Fibroblast of lung (primary cell): ENCODE measurements at regions not wholly inside any gene's neighbourhood (a gene's known extent, or its start where the extent isn't known, plus 50 kb on each side); places are given as distances from the start of the nearest gene placed in this dataset.

Experiments
- DNase-seq, 2 donors: peaks; one replicate each; pipeline versions ENCODE4 v3.0.0 to v3.0.0-alpha.2; 2010; ENCODE audit warnings: low read depth in 2 of 2
- H2AFZ ChIP-seq: 2 replicates; pipeline ENCODE4 v1.5.1; 2012; ENCODE audit warnings: low read length, control low read depth, inconsistent platforms
- H3K27ac ChIP-seq: 2 replicates; pipeline ENCODE4 v1.5.1; 2011; ENCODE audit warnings: low read length, control low read depth; ENCODE audit not compliant: insufficient read depth
- H3K27me3 ChIP-seq: 2 replicates; pipeline ENCODE4 v1.5.1; 2011; ENCODE audit warnings: mild to moderate bottlenecking, low read length; ENCODE audit not compliant: control insufficient read depth, insufficient read depth
- H3K36me3 ChIP-seq: 2 replicates; pipeline ENCODE4 v1.5.1; 2011; ENCODE audit warnings: low read length; ENCODE audit not compliant: control insufficient read depth, insufficient read depth
- H3K4me1 ChIP-seq: 2 replicates; pipeline ENCODE4 v1.5.1; 2011; ENCODE audit warnings: low read length; ENCODE audit not compliant: control insufficient read depth, insufficient read depth; ENCODE audit errors: extremely low read depth
- H3K4me2 ChIP-seq: 2 replicates; pipeline ENCODE4 v1.5.1; 2011; ENCODE audit warnings: low read length, control low read depth; ENCODE audit not compliant: insufficient read depth; ENCODE audit errors: extremely low read depth
- H3K4me3 ChIP-seq, 4 experiments: fragments of 200-600 bp in 1 of 4; sonication (generic) in 1 of 4; replicated peaks in 1 of 4; 2 replicates each; pipeline ENCODE4 v1.5.1; 2011 to 2016; ENCODE audit warnings: low read length in 4 of 4, low read depth in 3 of 4, mild to moderate bottlenecking in 3 of 4, control low read depth in 2 of 4, inconsistent platforms in 1 of 4, mixed read lengths in 1 of 4; ENCODE audit not compliant: insufficient read depth in 1 of 4; ENCODE audit errors: control extremely low read depth in 1 of 4
- H3K79me2 ChIP-seq: 2 replicates; pipeline ENCODE4 v1.5.1; 2012; ENCODE audit warnings: mild to moderate bottlenecking, low read length, inconsistent platforms; ENCODE audit not compliant: control insufficient read depth, insufficient read depth
- H3K9ac ChIP-seq: 2 replicates; pipeline ENCODE4 v1.5.1; 2011; ENCODE audit warnings: mild to moderate bottlenecking, low read length, control low read depth; ENCODE audit not compliant: insufficient read depth
- H3K9me3 ChIP-seq: 2 replicates; pipeline ENCODE4 v1.5.1; 2012; ENCODE audit warnings: low read depth, low read length; ENCODE audit not compliant: control insufficient read depth, insufficient read depth
- H4K20me1 ChIP-seq: 2 replicates; pipeline ENCODE4 v1.5.1; 2011; ENCODE audit warnings: low read length; ENCODE audit not compliant: control insufficient read depth, insufficient read depth; ENCODE audit errors: extremely low read depth
- EZH2 ChIP-seq: IDR thresholded peaks from 2 replicates; pipeline ENCODE4 v1.5.1; 2012; ENCODE audit warnings: low read length, control low read depth, mild to moderate bottlenecking; ENCODE audit errors: missing control alignments
- TF ChIP-seq, protein P1 (sequence below), 2 donors: IDR thresholded peaks in 1 of 2; conservative IDR thresholded peaks in 1 of 2; 1 replicate in 1 of 2; 2 replicates in 1 of 2; pipeline ENCODE4 v1.5.1; 2011 to 2012; ENCODE audit warnings: low read length in 2 of 2, control low read depth in 1 of 2, inconsistent platforms in 1 of 2, low read depth in 1 of 2, mild to moderate bottlenecking in 1 of 2

- H3K4me2 ChIP-seq, result no peak overlapping the region
- peak in 1 of 2 donors; percentile 55 for DNase-seq
- no peak overlapping the region for H3K4me3 ChIP-seq
- no peaks in the 10 kb centered on the region for H4K20me1 ChIP-seq
- no peak for TF ChIP-seq EZH2
- TF ChIP-seq, protein P1, sequence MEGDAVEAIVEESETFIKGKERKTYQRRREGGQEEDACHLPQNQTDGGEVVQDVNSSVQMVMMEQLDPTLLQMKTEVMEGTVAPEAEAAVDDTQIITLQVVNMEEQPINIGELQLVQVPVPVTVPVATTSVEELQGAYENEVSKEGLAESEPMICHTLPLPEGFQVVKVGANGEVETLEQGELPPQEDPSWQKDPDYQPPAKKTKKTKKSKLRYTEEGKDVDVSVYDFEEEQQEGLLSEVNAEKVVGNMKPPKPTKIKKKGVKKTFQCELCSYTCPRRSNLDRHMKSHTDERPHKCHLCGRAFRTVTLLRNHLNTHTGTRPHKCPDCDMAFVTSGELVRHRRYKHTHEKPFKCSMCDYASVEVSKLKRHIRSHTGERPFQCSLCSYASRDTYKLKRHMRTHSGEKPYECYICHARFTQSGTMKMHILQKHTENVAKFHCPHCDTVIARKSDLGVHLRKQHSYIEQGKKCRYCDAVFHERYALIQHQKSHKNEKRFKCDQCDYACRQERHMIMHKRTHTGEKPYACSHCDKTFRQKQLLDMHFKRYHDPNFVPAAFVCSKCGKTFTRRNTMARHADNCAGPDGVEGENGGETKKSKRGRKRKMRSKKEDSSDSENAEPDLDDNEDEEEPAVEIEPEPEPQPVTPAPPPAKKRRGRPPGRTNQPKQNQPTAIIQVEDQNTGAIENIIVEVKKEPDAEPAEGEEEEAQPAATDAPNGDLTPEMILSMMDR (conservative IDR thresholded peaks at IDR 0.05 in 1 of 2, IDR thresholded peaks at IDR 0.05 in 1 of 2; ENCODE audit: low read depth in 1 of 2, low read length in 2 of 2), result no peak
- H3K9me3 ChIP-seq, result no peaks in the 10 kb centered on the region
- H3K27me3 ChIP-seq, result no peaks in the 10 kb centered on the region
- H3K79me2 ChIP-seq, result no peaks in the 10 kb centered on the region
- no peak overlapping the region for H3K27ac ChIP-seq
- no peaks in the 10 kb centered on the region for H3K36me3 ChIP-seq
- H2AFZ ChIP-seq, result no peak overlapping the region
- no peaks in the 10 kb centered on the region for H3K4me1 ChIP-seq
- H3K9ac ChIP-seq, result no peak overlapping the region
Measured at GRCh38 chr4:120218981-120219380, 152.3 kb upstream of the MAD2L1 start.

GRCh38 chr4:120215350-120215749 is 148.7 kb upstream of the MAD2L1 start:
- Histone ChIP-seq H3K27me3 (no peaks in the 10 kb centered on the region), H3K9ac (no peak overlapping the region), H4K20me1 (no peaks in the 10 kb centered on the region), H3K36me3 (no peaks in the 10 kb centered on the region), H3K27ac (no peak overlapping the region), H3K4me3 (no peak overlapping the region), H2AFZ (no peak overlapping the region), H3K4me1 (no peaks in the 10 kb centered on the region), H3K4me2 (no peak overlapping the region), H3K9me3 (no peaks in the 10 kb centered on the region), H3K79me2 (no peaks in the 10 kb centered on the region)
- TF ChIP-seq, protein P1 (conservative IDR thresholded peaks at IDR 0.05 in 1 of 2, IDR thresholded peaks at IDR 0.05 in 1 of 2; ENCODE audit: low read depth in 1 of 2, low read length in 2 of 2), result no peak
- no peak for TF ChIP-seq EZH2
- no peak for DNase-seq

DNA sequence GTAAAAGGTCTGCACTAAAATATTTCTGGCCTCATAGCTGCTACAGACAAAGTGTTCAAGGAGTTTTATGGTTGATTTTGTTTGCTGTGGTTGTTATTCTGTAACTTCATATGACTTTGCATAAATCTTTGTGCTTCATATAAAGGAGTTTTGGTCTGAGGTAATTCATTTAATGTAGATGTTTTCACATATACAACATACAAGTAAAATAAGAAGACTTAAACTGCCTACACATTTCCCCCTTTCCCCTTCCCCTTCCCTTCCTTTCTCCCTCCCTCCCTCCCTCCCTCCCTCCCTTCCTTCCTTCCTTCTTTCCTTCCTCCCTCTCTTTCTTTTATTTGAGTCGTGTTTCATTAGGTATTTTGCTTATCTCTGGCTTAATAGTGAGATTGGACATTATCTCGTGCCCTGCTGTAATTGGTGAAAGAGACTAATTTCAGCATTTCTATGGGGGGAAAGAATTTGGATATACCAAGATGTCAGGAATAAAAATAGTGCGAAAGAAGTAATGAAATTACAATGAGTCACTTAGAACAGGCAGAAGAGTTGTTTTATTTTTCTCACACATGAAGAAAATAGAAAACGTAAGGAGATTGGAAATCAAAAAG is 144.9 kb upstream of the MAD2L1 start:
- TF ChIP-seq, protein P1 (conservative IDR thresholded peaks at IDR 0.05 in 1 of 2, IDR thresholded peaks at IDR 0.05 in 1 of 2; ENCODE audit: low read depth in 1 of 2, low read length in 2 of 2), result no peak
- no peak for TF ChIP-seq EZH2
- Histone ChIP-seq H3K4me1 (no peaks in the 10 kb centered on the region), H3K4me3 (no peak overlapping the region), H4K20me1 (no peaks in the 10 kb centered on the region), H3K79me2 (no peaks in the 10 kb centered on the region), H3K27me3 (no peaks in the 10 kb centered on the region), H3K36me3 (no peaks in the 10 kb centered on the region), H2AFZ (no peak overlapping the region), H3K9ac (no peak overlapping the region), H3K9me3 (no peaks in the 10 kb centered on the region), H3K4me2 (no peak overlapping the region), H3K27ac (no peak overlapping the region)
- DNase-seq, result no peak
